ENCODE measurements at regions not wholly inside any gene's neighbourhood (a gene's known extent, or its start where the extent isn't known, plus 50 kb on each side); places are given as distances from the start of the nearest gene placed in this dataset.
"Not testable (repeated sequence)": the region's sequence is repeated elsewhere in the genome, so short reads cannot be mapped to it uniquely, and the experiment has no call there.

DNA sequence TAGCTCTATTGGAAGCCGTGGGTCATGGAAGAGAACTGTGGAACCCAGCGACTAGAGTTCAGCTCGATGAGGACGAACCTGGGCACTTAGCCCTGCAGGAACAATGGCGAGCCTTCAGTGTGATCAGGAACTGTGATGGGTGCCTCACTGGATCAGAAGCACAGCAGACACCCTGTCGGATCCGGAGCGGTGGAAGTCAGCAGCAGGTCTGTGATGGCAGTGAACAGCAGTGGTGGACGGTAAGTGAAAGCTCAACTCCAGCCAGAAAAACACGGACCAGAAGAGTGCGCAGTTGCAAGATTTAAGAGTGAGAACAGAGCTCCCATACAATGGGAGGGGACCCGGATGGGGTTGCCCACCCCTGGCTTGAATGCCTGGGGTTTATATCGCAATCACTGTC is 282.2 kb downstream of the NSUN3 start:
- no peak for DNase-seq

- no peak for DNase-seq
These were observed 286.5 kb downstream of the NSUN3 start for GRCh38 chr3:94349310-94349878.

DNA sequence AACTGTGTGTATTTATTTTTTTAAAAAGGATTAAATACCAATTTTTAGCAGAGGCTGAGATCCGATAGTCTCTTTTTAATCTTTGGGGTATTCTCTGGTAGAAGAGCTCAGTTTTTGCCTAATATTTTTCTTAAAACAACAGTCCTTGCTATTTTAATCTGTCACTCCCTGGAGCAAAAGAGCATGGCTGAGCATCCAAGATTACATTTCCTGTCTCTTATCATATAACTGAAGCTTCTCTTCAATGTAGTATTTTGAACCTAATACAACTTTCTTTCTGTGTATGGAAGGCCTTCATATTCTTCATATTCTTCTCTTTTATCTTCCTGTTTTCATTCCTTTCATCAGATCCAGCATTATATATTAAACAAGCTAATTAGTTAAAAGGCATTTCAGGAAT is 293.7 kb downstream of the NSUN3 start:
- no peak for DNase-seq

DNA sequence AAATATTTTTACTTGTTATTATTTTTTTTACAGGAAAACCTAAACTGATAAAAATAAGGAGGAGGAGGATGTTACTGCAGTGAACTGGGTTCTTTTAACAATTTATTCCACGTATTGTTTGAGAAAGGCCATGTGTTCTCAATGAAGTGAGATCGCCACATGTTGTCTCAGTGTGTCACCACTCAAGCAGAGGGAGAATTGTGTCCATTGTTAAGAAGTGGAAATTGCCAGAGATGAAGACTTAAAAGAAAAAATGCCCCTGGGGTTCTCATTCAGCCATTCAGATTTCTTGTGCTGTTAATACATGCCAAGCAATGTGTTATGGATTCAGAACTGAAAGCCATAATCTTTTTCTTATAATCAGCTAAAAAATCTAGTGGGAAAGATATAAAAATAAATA is 297.1 kb downstream of the NSUN3 start:
- DNase-seq, result no peak

GRCh38 chr3:94360987-94361386 is 298.1 kb downstream of the NSUN3 start:
- DNase-seq, result peak; percentile 94

DNA sequence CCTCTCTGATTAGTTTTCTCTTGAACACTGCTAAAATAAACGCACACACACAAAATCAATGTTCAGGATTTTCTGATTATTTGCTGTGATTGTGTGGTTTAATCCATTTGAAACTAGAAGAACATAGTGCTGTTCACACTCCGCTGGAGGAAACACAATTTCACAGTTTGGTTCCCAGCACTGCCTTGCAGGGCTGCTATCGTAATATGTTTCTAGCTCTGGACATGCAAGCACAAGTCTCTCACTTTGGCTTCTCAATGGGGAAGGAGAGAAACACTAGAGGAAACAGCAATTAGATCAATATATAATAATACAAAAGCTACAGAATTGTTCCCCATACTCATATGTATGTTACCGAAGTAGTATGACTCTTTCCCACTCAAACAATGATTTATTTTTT is 299.5 kb downstream of the NSUN3 start:
- DNase-seq, result no peak

DNA sequence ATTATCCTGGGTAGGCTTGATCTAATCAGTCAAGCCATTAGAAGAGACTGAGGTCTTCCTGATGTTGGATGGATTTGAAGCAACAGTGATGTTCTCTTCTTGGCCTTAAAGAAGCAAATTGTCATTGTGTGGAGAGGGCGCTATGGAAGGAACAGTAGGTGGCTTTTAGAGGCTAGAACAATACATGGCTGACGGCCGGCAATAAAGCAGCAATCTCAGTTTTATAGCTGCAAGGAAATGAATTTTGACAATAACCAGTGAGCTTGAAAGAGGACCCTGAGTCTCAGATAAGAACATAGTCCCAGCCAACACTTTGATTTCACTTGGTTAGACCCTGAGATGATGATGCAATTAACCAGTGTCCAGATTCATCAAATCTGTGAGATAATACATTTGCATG is 302.1 kb downstream of the NSUN3 start:
- DNase-seq, result no peak

GRCh38 chr3:94372026-94372425 is 309.2 kb downstream of the NSUN3 start:
- no peak for DNase-seq

DNA sequence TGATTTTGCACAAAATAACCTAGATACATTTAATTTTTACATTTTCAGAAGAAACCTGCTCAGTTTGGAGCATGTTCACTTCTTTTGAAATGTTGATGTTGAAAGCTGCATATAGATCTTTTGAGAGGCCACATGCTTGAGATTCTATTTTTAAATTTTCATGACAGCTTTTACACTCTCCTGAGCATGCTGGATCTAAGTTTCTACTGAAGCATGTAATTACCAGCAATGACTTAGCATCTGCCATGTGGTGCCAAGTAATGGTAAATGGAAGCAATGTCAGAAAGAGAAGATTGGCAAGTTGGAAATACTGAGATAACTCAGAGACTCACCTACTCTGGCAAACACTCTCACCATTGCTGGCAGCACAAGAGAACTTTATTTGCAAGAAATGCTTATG is 310.6 kb downstream of the NSUN3 start:
- peak; percentile 81 for DNase-seq

DNA sequence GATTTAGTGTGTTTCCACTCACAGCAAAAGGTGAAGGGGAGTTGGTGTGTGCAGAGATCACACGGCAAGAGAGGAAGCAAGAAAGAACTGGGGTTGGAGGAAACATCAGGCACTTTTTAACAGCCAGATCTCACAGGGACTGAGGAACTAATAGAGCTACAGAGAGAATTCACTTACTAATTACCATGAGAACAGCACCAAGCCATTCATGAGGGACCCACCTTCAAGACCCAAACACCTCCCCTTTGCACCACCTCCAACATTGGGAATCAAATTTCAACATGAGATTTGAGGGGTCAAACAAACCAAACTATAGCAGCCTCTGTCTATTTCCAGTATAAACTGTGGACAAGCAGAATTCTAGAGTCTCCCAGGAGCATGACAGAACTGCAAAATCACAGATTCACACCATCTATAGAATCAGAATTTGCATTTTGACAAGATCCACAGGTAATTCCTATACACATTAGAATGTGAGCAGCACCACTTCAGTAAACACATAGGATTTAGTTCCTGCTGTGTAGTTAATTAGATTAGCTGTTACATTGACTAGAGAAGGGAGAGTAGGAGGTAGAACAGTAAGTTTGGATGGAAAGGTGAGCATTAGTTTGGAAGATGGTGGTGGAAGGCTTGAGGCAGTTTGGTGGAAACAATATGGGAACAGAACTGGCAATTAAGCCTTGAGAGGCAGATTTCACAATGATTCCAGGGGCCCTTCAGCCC is 311.7 kb downstream of the NSUN3 start:
- no peak for DNase-seq

DNA sequence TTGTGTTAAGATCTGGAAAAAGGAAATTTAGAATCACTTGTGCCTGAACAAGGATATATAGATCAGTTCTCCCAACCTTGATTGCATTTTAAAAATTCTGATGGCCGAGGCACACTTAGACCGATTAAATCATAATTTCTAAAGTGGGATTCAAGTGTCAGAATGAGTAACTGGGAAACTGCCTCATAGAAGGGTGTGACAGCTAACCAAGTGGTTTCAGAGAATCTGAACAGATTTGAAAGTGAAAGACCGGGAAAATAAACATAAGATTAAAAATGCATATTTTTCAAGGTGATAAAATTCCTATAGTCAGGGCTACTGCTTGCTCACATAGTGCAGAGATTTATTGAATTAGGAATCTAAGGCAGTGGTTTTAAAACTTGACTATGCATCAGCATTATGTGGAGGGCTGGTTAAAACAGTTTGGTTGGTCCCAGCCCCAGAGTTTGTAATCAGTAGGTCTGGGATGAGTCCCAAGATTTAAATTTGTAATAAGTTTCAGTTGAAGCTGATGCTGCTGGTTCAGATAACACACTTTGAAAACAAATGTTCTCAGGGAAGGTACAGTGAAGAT is 314.3 kb downstream of the NSUN3 start:
- not testable (repeated sequence) for DNase-seq

DNA sequence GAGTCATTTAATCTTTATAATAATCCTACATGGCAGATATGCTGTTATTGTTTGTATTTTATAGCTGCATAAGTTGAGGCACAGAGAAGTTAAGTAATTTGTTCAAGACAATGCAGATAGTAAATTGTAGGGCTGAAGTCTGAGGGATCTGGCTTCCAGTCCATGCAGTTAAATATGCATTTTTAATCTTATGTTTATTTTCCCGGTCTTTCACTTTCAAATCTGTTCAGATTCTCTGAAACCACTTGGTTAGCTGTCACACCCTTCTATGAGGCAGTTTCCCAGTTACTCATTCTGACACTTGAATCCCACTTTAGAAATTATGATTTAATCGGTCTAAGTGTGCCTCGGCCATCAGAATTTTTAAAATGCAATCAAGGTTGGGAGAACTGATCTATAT is 315.0 kb downstream of the NSUN3 start:
- DNase-seq, result not testable (repeated sequence)

GRCh38 chr3:94378322-94378721 is 315.5 kb downstream of the NSUN3 start:
- no peak for DNase-seq

GRCh38 chr3:94379264-94379663 is 316.4 kb downstream of the NSUN3 start:
- no peak for DNase-seq

DNA sequence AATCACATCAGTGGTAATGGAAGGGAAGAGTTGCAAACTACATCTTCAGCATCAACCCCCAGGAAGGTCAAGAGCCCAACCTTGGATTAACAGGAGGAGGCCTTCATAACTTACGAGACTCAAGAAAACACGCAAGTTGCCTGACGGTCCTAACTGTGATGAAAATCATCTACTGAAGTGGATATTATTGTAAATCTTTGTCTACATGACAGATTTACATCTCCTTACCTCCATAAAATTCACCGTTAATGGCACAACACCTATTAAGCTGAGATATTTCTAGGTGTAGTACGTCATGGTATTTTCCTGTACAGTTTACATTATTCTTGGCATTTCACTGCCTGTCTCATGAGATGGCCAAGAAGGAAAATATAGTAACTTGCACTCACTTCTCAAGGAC is 332.0 kb downstream of the NSUN3 start:
- DNase-seq, result no peak

GRCh38 chr3:94395851-94396250 is 333.0 kb downstream of the NSUN3 start:
- no peak for DNase-seq

DNA sequence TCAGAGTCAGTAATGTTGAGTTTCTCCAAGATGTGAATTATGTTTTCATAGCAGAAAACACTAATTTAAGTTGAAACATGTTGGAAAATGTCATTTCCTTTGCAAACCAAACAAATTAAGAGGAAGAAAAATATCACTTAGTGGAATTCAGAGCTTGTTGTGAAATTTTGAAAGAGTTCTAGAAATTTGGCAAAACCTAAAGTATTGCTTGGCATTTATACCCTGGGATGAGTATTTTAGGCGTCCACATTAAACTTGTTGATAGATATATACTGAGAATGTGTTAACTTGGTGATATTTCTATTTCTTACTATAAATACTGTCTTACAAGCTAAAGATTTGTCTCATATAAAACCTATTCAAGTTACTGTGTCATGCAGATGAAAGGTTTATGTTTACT is 335.2 kb downstream of the NSUN3 start:
- DNase-seq, result no peak

DNA sequence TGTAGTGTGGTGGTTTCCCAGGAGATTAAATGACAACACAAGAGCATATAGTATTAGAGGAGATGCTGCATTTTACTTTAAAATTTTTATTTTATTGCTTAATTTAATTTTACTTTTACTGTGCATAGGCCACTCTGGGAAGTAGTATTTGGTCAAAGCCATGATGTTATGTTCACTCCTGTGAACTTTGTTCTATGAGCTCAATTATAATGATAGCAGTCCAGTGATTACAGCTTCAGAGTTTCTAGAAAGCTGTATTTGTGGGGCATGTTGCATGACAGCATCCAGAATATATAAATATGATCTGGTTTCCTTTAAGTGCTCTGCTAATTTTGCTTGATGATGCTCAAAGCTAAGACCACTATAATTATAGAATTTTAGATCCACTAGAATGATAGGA is 338.6 kb downstream of the NSUN3 start:
- no peak for DNase-seq

GRCh38 chr3:94402126-94402525 is 339.3 kb downstream of the NSUN3 start:
- DNase-seq, result peak; percentile 31

- DNase-seq, result no peak
These were observed 342.6 kb downstream of the NSUN3 start for GRCh38 chr3:94405258-94406035.

DNA sequence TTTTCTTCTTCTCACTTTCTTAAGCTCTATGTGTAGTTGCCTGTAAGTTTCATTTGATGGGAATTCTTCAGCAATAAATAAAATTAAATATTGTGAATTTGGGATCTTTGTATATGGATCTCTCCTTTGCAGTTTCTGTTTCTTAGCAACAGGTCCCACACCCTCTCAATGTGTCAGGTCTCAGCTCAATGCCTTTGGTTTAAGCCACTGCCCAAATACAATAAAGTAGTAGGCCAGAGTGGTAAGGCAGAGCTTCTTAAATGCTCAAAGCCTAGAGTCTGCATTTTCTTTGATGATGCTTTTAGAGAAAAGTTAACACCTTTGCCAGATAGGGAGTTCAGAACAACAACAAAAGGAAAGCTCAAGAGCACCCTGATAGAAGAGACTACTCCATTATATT is 343.7 kb downstream of the NSUN3 start:
- DNase-seq, result no peak

GRCh38 chr3:94412936-94413335 is 350.1 kb downstream of the NSUN3 start:
- DNase-seq, result not testable (repeated sequence)

- DNase-seq, result peak; percentile 59
These were observed 350.7 kb downstream of the NSUN3 start for GRCh38 chr3:94413336-94414108.
